AG04449 (cell line): ENCODE measurements at regions not wholly inside any gene's neighbourhood (a gene's known extent, or its start where the extent isn't known, plus 50 kb on each side); places are given as distances from the start of the nearest gene placed in this dataset.

Experiments
- CTCF ChIA-PET: fragments of 350-600 bp; formaldehyde crosslinking; extraction: SDS; loops from one replicate; lab custom pipeline; 2021; ENCODE audit warnings: antibody characterized with exemption; lab: Yijun Ruan, JAX
- POLR2A ChIA-PET: fragments of 400-600, 350-600 bp; formaldehyde crosslinking; extraction: SDS; loops from one replicate; lab custom pipeline; 2020; ENCODE audit warnings: antibody characterized with exemption, inconsistent platforms; lab: Yijun Ruan, JAX
- DNase-seq: peaks from one replicate; pipeline ENCODE4 v3.0.0-alpha.2; 2010; ENCODE audit warnings: low read depth, low spot score
- H3K4me3 ChIP-seq: 2 replicates; pipeline ENCODE4 v1.5.1; 2011; ENCODE audit warnings: low read depth, mild to moderate bottlenecking, control low read depth, low read length
- TF ChIP-seq, protein P1 (sequence below): IDR thresholded peaks from one replicate; pipeline ENCODE4 v1.5.1; 2011; ENCODE audit warnings: mild to moderate bottlenecking, moderate library complexity, low read length, control low read depth, inconsistent platforms; ENCODE audit not compliant: insufficient read depth; ENCODE audit errors: missing control alignments

DNA sequence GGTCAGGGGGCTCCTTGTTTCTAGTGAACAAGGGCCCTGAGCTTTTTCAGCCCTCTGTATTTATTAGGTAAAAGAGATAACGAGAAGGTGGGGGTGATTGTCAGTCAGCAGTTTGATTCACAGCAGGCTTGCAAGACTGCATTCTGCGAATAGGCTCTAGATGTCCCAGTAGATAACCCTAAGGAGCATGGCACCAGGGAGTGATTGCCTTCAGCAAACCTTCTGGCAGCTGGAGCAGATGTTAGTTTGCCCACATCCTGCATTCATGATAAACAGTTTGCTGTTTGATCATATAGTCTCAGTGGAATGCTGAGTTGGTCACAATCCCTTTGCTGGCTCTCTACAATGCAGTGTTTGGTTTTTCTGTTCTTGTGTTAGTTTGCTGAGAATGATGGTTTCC lies 161.3 kb upstream of the GADL1 start:
- no peak for DNase-seq
- TF ChIP-seq, protein P1, sequence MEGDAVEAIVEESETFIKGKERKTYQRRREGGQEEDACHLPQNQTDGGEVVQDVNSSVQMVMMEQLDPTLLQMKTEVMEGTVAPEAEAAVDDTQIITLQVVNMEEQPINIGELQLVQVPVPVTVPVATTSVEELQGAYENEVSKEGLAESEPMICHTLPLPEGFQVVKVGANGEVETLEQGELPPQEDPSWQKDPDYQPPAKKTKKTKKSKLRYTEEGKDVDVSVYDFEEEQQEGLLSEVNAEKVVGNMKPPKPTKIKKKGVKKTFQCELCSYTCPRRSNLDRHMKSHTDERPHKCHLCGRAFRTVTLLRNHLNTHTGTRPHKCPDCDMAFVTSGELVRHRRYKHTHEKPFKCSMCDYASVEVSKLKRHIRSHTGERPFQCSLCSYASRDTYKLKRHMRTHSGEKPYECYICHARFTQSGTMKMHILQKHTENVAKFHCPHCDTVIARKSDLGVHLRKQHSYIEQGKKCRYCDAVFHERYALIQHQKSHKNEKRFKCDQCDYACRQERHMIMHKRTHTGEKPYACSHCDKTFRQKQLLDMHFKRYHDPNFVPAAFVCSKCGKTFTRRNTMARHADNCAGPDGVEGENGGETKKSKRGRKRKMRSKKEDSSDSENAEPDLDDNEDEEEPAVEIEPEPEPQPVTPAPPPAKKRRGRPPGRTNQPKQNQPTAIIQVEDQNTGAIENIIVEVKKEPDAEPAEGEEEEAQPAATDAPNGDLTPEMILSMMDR: no peak
- POLR2A ChIA-PET: no interaction called here
- H3K4me3 ChIP-seq: no peak overlapping the region
- CTCF ChIA-PET: no interaction called here

DNA sequence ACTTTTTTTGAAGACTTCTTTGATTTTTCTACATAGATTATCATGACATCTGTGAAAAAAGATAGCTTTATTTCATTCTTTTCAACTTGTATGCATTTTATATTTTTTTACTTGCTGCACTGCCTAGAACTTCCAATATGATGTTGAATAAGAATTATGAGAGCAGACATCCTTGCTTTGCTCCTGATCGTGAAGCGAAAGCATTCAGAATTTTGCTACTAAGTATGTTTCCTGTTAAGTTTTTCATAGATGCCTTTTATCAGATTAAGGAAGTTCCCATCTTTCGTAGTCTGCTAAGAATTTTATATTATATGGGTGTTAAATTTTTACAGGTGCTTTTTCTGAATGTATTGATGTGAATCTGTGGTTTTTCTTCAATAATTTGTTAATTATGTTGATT lies 163.4 kb upstream of the GADL1 start:
- TF ChIP-seq, protein P1: no peak
- ChIA-PET POLR2A (no interaction called here), CTCF (interaction anchor here (1.0 kb wide), 1 partner anchor 12 kb away, joined by 4 read pairs; no protein-coding TSS in a partner anchor)
- H3K4me3 ChIP-seq: no peak overlapping the region
- no peak for DNase-seq

DNA sequence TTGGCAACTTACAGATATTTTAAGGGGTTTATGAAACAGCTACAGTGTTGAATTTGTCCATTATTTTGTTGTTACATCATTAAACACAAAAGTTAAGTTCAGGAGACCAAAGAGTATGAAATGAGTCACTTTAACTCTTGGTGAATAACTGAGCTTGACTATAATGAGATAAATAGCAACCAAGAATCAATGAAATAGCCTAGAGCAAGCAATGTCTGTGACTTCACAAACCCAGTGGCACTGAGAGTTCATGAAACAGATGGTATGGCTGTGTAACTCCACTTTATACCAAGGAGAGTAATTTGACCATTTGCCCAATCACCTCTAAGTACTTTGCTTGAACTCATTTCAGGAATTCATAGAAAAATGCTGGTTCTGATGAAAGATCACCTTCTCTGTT lies 169.6 kb upstream of the GADL1 start:
- TF ChIP-seq, protein P1: no peak
- POLR2A ChIA-PET: no interaction called here
- no peak overlapping the region for H3K4me3 ChIP-seq
- CTCF ChIA-PET: no interaction called here
- DNase-seq: no peak

DNA sequence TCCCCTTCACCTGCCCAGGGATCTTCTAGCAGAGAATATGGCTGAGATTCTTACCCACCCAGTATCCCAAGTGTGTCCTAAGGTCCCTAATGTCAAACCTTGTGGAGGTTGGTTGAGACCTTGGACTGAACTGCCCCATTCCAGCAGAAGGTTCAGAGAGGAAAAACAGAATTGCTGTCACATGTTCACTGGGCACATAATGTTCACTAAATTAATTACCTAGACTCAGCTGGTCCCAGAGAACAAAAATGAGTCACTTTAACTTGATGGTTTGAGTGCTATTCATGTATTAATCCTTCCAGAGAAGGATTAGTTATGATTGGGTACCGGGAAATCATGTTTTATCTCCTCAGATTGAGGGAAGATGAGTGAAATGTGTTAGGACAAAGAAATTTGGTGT lies 171.3 kb upstream of the GADL1 start:
- ChIA-PET CTCF (no interaction called here), POLR2A (no interaction called here)
- DNase-seq: no peak
- TF ChIP-seq, protein P1: no peak
- no peak overlapping the region for H3K4me3 ChIP-seq

DNA sequence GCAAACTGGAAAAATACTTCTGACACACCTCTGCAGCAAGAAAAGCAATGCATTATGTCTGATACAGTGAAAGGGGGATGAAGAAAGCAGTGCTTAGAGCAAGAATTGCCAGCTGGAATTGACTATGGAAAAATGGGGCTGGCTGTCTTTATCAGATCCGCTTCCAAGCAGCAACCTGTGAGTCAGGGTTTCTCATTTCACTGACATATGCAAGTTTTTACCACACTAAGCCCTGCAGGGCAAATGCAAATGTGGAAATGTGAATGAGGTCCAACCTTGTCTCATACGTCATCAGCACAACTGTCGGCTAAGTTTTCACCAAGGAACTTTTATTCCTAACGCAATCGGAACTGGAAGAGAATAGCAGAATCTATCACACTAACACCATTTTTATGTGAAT lies 172.5 kb upstream of the GADL1 start:
- peak; percentile 79 for DNase-seq
- CTCF ChIA-PET: interaction anchor here (0.6 to 1.4 kb wide), 2 partner anchors 9 to 297 kb away, joined by 3 read pairs; no protein-coding TSS in a partner anchor
- TF ChIP-seq, protein P1: no peak
- POLR2A ChIA-PET: no interaction called here
- no peak overlapping the region for H3K4me3 ChIP-seq

DNA sequence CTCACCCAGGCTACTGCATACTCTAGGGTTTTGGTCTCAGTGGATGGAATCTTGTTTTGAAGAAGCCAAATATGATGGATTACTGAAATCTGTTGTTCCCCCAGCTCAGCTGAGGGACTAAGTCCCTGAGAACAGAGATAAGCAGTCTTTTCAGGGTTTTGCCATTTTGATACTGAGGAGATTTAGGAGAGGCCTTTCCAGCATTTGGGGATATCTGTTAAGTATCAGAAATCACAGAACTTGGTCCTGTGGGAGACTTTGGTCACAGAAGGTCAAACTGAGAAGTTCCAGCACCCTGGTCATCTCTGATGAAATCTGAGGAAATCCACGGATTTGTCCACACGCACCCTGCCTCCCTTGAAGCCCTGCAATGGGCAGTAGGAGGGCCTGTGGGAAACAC lies 181.0 kb upstream of the GADL1 start:
- H3K4me3 ChIP-seq: no peak overlapping the region
- CTCF ChIA-PET: no interaction called here
- POLR2A ChIA-PET: no interaction called here
- TF ChIP-seq, protein P1: no peak
- no peak for DNase-seq
